Panc1 (cell line): ENCODE measurements at regions not wholly inside any gene's neighbourhood (a gene's known extent, or its start where the extent isn't known, plus 50 kb on each side); places are given as distances from the start of the nearest gene placed in this dataset.

Source experiments
- CTCF ChIP-seq: fragments of 450-650 bp; IDR thresholded peaks from 2 replicates; pipeline ENCODE4 v1.5.1; 2017; ENCODE audit warnings: mild to moderate bottlenecking
- POLR2AphosphoS5 ChIP-seq: IDR thresholded peaks from 2 replicates; pipeline ENCODE4 v1.6.1; 2012; ENCODE audit warnings: mild to moderate bottlenecking, low read depth, low read length, moderate library complexity
- SIN3A ChIP-seq: IDR thresholded peaks from 2 replicates; pipeline ENCODE4 v1.6.1; 2012; ENCODE audit warnings: low read depth, mild to moderate bottlenecking, low read length, moderate library complexity, borderline replicate concordance; ENCODE audit not compliant: insufficient read depth
- TCF7L2 ChIP-seq: IDR thresholded peaks from 2 replicates; pipeline ENCODE4 v1.6.1; 2011; ENCODE audit warnings: mild to moderate bottlenecking, low read depth, low read length, inconsistent platforms
- TF ChIP-seq, protein P1 (sequence below), 2 experiments: IDR thresholded peaks; 2 replicates each; pipeline ENCODE4 v1.6.1; 2011 to 2012; ENCODE audit warnings: low read depth in 2 of 2, control low read depth in 1 of 2, low read length in 1 of 2, mild to moderate bottlenecking in 1 of 2, moderate library complexity in 1 of 2; ENCODE audit not compliant: insufficient read depth in 1 of 2

GRCh38 chr13:85441364-85441763 lies 357.9 kb downstream of the SLITRK6 start:
- no peak for TF ChIP-seq CTCF
- TF ChIP-seq POLR2AphosphoS5, result no peak
- TF ChIP-seq, protein P1, sequence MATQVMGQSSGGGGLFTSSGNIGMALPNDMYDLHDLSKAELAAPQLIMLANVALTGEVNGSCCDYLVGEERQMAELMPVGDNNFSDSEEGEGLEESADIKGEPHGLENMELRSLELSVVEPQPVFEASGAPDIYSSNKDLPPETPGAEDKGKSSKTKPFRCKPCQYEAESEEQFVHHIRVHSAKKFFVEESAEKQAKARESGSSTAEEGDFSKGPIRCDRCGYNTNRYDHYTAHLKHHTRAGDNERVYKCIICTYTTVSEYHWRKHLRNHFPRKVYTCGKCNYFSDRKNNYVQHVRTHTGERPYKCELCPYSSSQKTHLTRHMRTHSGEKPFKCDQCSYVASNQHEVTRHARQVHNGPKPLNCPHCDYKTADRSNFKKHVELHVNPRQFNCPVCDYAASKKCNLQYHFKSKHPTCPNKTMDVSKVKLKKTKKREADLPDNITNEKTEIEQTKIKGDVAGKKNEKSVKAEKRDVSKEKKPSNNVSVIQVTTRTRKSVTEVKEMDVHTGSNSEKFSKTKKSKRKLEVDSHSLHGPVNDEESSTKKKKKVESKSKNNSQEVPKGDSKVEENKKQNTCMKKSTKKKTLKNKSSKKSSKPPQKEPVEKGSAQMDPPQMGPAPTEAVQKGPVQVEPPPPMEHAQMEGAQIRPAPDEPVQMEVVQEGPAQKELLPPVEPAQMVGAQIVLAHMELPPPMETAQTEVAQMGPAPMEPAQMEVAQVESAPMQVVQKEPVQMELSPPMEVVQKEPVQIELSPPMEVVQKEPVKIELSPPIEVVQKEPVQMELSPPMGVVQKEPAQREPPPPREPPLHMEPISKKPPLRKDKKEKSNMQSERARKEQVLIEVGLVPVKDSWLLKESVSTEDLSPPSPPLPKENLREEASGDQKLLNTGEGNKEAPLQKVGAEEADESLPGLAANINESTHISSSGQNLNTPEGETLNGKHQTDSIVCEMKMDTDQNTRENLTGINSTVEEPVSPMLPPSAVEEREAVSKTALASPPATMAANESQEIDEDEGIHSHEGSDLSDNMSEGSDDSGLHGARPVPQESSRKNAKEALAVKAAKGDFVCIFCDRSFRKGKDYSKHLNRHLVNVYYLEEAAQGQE (IDR thresholded peaks at IDR 0.05; ENCODE audit: insufficient read depth in 1 of 2, low read depth in 2 of 2, low read length in 1 of 2), result no peak
- TF ChIP-seq SIN3A, result no peak
- TF ChIP-seq TCF7L2, result no peak
